ENCODE measurements at regions not wholly inside any gene's neighbourhood (a gene's known extent, or its start where the extent isn't known, plus 50 kb on each side); places are given as distances from the start of the nearest gene placed in this dataset.

DNA sequence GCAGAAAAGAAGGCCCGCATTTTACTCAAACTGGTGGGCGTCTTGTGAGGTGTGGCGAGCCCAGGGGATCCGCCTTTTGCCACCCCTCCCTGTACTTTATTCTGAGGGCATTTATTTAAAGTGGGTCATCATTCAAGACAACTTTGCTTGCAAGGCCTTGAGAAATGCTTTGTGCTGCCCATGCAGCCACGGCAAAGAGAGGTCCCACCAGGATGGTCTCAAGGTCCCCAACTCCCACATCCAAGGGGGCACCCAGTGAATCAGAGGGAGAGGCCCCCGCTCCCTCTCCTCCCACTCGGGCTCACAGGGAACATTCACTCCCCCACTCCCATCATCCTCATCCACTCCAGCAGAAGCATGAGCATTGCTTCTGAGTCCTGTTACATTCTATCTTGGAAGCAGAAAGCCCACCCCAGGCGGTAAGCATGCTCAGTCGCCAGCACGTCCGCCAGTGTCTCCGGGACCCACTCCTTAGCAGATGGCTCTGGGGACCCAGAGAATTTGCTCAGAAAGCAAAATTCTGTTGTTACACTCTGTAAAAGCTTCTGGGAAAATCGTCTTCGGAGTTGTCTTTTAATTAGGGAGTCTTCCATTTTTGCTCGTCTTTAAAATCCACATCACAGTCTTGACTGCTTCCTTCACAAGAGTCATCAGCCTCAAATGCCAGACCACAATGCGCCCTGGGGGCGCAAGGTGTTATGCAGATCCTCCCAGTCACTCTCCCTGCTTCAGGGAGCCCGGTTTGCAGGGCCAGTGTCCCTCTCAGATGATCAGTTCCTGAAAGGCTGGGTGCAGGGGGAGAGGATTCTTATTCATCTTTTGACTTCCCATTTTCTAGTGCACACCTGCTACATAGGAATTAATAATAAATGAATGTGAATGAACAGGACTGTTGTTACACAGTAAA lies 99.4 kb upstream of the NCK2 start:
- no peak overlapping the region for H3K4me3 ChIP-seq (ENCODE audit: low read depth, low read length)
- no peak for DNase-seq (ENCODE audit: low read depth)
- TF ChIP-seq, protein P1, sequence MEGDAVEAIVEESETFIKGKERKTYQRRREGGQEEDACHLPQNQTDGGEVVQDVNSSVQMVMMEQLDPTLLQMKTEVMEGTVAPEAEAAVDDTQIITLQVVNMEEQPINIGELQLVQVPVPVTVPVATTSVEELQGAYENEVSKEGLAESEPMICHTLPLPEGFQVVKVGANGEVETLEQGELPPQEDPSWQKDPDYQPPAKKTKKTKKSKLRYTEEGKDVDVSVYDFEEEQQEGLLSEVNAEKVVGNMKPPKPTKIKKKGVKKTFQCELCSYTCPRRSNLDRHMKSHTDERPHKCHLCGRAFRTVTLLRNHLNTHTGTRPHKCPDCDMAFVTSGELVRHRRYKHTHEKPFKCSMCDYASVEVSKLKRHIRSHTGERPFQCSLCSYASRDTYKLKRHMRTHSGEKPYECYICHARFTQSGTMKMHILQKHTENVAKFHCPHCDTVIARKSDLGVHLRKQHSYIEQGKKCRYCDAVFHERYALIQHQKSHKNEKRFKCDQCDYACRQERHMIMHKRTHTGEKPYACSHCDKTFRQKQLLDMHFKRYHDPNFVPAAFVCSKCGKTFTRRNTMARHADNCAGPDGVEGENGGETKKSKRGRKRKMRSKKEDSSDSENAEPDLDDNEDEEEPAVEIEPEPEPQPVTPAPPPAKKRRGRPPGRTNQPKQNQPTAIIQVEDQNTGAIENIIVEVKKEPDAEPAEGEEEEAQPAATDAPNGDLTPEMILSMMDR (IDR thresholded peaks at IDR 0.05; ENCODE audit: low read depth, low read length, missing control alignments) = no peak

DNA sequence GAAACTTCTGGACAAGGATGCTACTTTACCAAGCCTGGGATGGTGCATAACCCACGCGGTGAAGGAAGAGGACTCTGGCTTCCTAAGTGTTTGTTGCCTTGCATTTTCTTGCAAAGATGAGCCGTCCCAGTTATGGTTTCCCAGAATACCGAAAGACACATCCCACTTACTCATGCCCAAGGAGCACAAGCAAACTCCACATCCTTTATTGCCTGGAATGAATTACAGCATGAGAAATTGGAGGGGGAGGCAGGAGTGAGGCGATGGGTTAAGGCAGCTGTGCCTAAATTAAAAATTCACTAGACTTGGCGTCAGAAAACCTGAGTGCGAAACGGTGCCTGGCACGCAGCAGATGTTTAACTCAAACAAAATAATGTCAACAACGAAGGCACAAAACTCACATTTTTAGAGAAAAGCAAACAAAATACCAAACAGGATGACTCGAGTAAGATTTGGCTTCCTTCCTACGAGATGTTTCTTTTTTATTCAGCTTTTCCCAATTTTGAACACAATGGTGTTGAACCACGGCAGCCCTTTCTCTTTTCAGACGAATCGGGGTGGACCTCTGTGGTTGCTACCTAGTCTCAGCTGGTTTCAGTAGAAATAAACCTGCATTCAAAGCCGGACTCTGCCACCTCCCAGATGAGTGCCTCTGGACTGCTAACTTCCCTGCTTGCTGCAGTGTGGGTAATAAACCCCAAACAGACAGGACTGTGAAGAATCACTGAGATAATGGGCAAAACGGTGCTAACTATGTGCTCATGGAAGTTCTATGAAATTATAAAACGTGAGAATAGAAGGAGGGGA lies 100.3 kb upstream of the NCK2 start:
- H3K4me3 ChIP-seq (ENCODE audit: low read depth, low read length) = no peak overlapping the region
- no peak for DNase-seq (ENCODE audit: low read depth)
- TF ChIP-seq, protein P1 (IDR thresholded peaks at IDR 0.05; ENCODE audit: low read depth, low read length, missing control alignments) = no peak

DNA sequence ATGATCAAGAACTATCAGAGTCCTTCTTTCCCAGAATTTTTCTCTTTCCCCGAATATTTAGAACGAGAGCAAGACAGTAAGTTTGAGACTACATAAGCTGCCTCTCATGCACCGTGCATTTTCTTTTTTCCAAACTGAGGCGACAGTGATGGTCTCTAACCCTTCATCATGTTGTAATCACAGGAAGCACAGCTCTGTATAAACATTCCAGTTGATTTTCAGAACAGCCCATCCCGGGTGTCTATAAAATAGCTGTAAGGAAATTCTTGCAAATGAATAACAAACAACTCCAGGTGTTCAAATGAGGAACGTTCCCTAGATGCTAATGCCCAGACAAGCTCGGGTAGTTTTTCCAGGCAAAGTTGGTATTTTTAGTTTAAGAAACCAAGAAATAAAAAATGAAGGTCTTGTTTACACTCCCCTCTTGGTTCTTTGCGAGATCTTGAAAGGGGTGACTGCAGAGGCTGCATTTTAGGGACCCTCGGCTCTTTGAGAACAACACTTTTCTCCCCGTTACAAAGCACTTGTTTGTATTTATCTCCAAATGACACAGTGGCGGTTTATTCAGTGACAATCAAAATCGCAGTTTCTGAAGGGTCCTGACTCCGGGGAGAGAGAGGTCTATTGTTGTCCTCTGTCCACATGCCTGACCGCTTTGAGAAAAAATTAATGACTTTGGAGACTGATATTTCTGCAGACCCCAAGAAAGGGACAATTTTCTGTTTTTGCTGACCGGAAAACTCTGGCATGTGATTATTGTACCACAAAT lies 101.1 kb upstream of the NCK2 start:
- DNase-seq (ENCODE audit: low read depth) = no peak
- TF ChIP-seq, protein P1 (IDR thresholded peaks at IDR 0.05; ENCODE audit: low read depth, low read length, missing control alignments) = no peak
- no peak overlapping the region for H3K4me3 ChIP-seq (ENCODE audit: low read depth, low read length)

GRCh38 chr2:105641389-105641811 lies 103.3 kb upstream of the NCK2 start:
- TF ChIP-seq, protein P1 (IDR thresholded peaks at IDR 0.05; ENCODE audit: low read depth, low read length, missing control alignments) = no peak
- DNase-seq (ENCODE audit: low read depth) = no peak
- H3K4me3 ChIP-seq (ENCODE audit: low read depth, low read length) = no peak overlapping the region

DNA sequence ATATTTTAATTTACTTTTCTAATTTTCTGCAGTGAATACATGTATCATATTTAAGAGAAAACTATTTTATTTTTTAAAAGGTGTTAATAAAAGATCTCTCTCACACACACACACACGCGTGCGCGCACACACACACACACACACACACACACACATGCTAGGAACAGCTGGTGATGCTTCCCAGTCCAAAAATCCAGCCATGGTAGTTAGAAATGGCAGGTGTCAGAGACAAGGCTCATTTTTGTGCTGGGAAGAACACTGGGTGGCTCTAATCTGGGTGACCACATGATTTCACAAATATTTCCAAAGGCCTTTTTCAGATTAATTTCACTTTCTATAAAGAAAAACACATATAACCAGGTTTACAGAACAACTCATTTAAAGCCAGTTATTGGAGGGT lies 104.5 kb upstream of the NCK2 start:
- no peak overlapping the region for H3K4me3 ChIP-seq (ENCODE audit: low read depth, low read length)
- no peak for DNase-seq (ENCODE audit: low read depth)

DNA sequence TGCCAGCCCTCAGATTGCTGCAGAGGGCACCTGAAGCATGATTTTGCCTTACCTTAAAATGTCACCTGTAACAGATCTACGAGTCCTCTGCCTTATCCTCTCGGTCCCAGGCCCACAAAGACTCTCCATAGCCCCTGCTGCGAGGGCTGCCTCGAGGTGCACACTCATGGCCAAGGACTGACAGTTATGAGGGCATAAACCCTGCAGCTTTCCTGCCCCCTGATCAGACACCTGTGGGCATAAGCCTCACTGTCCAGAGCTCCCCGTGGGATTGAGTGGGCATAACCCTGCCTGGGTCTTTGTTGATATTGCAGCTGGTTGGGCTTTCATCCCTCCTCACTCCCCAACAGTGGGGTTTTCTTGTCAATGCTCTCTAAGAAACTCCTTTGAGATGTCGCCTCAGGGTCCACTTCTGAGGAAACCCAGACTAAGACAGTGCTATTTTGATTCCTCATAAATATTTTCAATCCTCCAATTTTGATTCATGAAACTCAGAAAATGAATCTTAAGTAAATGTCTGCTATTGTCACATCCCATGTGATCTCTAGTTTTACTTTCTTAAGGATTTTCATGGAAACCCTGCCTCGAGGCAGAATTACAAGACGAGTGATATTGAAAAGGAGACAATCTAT lies 108.5 kb upstream of the NCK2 start:
- TF ChIP-seq, protein P1 (IDR thresholded peaks at IDR 0.05; ENCODE audit: low read depth, low read length, missing control alignments) = no peak
- H3K4me3 ChIP-seq (ENCODE audit: low read depth, low read length) = no peak overlapping the region
- no peak for DNase-seq (ENCODE audit: low read depth)

More for the DNA sequence above, 104.5 kb upstream of the NCK2 start:
- TF ChIP-seq, protein P1 (IDR thresholded peaks at IDR 0.05; ENCODE audit: low read depth, low read length, missing control alignments) = no peak
